NCI-H2171 (cell line): ENCODE measurements at regions not wholly inside any gene's neighbourhood (a gene's known extent, or its start where the extent isn't known, plus 50 kb on each side); places are given as distances from the start of the nearest gene placed in this dataset.

Experiments
- DNase-seq: peaks from one replicate; lab custom pipeline; 2025; lab: John Stamatoyannopoulos, UW

DNA sequence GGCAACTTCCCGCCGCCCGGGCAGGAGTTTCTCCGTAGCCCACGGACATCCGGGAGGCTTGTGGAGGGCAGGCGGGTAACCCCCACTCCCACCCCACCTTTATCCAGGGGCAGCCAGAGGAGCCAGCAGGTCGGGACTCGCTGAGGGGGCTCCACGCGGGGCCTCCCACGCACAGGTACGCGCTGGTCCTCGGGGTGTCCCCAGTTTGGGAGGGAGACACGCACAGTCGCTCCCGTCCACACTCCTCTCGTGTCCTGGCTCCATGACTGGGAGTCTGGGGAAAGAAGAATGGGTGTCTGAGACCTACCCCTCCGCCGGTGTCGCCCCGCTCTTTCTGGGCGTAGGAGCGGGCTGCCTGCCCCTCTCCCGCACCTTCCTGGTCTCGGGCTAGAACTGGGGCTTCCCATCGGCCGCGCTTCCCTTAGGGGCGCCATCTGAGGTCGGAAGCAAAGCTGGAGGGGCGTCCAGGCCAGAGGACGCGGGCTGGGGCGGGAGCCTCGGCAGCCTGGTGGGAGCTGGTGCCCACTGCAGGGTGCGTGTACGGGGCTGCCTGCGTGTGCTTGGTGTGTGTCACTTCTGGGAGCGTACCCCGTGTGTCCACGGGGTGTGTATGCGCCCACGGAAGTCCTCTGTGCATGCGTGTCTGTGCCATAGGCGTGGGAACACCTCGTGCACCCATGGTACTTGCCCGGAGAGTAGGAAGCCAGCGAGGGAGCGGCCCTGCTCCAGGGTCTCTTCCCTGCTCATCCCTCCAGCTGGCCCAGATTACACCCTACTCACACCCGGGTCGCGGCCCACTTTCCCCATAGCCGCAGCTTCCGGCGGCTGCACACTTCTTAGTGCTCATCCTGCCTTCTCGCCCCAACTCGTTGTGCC lies 73.0 kb upstream of the LEP start:
- DNase-seq: no peak

DNA sequence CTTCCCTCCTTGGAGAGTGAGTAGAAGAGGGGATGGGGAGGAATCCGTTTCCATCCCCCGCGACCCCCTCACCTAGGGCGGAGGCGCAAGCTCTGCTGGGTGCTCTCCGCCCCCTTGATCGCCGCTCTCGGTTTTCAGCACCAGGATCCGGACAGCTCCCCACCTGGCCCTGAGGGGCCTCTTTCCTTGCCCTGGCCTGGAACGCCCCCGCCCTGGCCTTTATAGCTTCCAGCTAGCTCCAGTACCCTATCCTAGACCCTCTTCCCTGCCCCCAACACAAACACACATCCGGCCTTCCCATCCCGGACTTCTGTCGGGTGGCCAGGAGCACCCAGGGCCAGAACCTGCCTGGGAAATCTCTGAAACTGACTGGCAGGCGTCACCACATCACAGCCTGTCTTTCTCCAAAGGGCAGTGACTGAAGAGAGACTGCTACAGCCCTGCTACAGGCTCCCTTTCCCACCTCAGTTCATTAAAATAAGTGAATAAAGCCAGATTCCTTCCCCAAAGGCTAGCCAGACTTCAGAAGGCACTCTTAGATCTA lies 72.3 kb upstream of the LEP start:
- DNase-seq: no peak

DNA sequence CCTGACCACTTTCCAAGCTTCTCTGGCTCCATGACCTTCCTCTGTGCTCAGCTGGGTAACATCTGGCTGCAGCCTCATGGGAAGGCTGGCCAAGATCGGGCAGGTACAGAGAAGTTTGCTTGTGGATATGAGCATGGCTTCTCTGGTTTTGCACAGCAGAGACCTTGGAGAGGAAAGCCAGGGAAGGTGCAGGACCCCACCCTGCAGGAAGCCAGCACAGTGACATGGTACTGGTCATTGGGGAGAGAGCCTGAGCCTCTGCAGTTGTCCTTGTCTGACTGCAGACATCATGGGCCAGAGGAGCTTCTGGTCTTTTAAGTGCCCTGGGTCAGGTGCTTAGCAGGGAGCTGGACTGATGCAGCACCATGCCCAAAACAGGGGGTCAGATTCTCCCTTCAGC lies 70.6 kb upstream of the LEP start:
- DNase-seq: no peak

DNA sequence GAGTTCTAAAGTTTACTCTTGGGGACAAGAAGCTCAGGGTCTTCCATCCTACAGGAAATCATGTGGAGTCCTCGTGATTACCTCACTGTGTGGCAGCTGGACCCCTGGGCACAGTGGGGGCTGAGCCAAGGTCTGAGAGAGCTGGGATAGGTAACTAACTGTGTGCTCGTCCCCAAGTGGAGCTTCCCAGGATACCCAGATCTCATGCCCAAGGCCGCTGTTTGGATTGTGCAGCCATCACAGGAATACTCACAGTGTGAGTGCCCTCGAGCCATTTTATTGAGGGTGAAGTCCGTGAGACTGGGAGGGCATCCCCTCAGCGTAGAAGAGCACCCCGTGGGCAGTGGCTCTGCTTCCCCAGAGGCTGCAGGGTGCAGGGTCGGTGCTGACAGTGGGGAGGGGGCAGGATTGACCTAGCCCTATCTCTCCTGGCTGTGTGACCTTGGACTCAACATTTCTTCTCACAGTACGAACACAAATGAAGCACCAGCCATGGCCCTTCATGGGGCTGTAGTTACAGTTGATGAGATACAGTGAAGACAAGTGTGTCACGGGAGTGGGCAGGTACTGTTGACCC lies 69.6 kb upstream of the LEP start:
- DNase-seq: no peak

DNA sequence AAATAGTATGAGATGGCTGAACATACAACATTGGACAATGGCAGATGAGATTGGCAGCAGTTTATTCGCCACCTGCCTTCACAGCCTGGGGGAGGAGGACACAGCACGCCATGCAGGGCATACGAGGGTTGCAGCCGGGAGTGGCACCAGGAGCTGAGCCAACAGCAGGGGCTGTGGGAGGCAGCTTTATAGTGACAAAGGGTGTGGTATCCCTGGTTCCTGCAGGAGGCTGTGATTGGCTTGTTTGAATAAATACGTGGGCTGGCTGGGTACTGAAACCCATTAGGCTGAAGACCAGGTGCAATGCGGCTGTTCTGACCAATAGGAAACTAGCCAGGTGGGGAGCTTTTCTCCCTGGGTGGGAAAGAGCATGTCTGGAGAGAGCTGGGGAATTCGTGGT lies 68.9 kb upstream of the LEP start:
- no peak for DNase-seq

DNA sequence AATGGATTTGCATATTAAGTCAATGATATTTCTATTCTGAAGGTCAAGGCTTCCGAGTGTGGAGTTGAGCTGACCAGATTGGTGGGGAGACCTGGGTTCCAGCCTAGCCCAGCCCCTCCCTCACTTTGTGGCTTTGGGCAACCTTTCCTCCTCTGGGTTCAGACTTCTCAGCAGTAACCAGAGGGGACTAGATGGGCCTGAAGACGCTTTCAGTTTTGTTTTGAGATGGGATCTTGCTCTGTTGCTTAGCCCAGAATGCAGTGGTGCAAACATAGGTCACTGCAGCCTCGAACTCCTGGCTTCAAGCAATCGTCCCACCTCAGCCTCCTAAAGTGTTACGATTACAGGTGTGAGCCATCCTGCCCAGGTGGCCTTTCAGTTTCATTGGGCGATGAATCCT lies 68.1 kb upstream of the LEP start:
- no peak for DNase-seq

DNA sequence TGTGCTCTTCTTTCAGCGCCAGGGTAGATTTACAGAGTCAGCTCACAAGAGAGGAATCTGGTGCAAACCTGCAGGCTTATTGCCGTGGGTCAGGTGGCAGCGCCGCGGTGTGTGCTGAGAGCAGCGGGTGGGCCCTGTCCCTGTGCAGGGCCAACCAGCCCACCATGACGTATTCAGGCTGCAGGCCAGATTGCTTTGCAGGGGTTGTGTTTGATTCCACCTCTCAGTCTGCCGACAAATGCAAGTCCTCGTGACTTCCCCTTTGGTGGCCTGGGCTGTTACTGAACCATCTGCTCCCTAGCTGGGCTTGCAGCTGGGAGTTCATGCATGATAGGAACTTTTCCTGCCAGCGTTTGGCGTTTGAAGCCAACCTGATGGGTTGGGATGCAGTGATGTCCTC lies 66.7 kb upstream of the LEP start:
- peak; percentile 79 for DNase-seq

DNA sequence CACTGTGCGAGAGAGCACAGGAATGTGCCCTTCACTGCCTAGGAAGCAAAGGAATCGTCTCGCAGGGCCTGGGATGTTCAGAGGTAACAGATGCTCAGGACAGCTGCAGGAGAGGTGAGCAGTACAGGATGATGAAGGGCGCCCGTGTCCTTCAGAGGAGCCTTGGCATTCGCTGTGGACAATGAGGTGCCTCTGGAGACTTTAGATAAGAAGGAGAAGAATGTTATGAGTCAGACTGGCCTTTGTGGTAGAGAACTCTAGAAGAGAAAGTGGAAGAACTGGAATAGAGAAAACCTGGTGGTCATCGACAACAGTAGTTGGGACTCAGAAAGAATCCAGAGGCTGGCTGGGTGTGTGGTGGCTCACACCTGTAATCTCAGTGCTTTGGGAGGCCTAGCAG lies 64.4 kb upstream of the LEP start:
- DNase-seq: no peak

DNA sequence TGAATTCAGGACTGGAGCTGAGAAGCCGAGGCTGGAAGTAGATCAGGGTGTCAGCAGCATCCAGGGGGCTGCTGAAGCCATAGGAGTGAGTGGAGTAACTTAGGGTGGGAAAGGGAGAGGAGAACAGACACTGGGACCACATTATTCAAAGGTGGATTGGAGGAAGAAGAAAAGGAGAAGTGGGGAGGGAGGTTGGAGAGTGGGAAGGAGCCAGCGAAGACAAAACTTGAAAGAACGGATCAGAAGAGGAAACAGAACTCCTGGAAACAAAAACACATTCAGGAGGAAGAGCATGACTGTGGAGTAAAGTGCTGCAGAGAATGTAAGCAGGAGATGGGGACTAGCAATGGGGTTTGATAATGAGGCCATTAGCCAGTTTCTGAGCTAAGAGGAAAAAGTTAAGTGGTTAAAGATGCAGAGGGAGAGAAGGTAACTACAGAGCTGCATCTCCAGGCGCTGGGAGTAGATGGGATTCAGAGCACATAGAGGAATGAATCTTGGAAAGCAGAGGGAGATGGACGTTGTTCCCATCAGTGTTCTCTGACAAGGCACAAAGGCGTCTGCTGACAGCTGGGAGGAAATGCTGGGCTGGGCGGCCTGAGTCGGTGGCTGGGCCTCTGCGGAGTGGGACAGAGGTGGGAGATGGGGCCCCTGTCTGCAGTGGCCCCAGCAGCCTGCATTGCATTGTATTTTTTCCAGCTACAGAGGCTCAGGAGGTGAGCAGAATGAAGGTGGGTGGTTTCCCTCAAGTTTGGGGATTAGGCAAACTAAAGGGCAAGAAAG lies 63.1 kb upstream of the LEP start:
- DNase-seq: no peak

DNA sequence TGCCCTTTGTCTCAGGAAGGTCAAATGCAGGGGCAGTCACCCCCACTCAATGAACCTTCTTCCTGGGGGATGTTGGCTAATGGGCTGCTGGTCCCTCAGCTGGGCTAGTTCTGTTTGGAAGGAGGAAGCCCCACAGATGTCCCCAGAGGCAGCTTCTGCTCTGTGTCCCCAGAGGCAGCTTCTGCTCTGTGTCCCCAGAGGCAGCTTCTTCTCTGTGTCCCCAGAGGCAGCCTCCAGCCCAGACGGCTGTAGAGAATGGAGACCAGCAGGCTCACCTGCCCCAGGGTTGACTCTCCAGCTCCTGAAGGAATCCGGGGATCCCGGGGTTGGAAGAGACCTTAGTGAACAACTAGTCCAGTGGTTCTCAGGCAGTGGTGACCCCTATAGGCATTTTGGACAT lies 62.5 kb upstream of the LEP start:
- no peak for DNase-seq

DNA sequence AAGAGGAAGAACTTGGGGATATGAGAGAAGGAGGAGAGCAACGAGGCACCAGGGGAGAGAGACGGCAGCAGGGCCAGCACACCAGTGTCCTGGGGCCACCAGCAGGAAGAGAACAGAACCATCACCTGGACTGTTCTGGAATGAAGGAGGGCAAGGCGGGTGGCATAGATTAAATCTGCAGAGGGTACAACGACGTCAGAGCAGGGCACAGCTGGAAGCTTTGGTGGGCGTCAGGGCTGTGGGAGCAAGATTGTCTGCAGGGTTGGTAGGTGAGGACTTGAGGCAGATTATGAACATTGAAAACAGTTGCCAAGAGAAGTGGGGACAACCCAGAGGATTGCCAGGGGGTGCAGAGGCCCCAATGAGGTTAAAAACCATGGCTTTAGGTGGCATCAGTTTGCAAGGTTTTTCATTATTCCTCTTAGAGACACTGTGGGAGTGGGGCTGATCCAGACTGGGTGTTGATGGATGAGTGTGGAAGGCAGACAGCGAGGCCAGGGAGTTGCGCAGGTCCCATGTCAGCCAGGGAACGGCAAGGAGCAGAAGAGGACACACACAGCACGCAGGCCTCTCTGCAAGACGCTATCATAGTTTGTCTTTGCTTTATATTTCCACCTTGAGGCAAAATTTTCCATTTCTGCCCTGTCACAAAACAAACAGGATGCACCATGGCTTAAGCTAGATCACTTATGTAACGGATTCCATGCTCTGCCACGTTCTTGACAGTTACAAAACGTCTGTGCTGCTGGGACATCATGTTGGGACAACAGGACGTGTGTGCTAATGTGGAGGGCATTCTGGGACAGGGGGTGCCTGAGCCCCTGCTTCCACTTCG lies 52.5 kb upstream of the LEP start:
- no peak for DNase-seq

DNA sequence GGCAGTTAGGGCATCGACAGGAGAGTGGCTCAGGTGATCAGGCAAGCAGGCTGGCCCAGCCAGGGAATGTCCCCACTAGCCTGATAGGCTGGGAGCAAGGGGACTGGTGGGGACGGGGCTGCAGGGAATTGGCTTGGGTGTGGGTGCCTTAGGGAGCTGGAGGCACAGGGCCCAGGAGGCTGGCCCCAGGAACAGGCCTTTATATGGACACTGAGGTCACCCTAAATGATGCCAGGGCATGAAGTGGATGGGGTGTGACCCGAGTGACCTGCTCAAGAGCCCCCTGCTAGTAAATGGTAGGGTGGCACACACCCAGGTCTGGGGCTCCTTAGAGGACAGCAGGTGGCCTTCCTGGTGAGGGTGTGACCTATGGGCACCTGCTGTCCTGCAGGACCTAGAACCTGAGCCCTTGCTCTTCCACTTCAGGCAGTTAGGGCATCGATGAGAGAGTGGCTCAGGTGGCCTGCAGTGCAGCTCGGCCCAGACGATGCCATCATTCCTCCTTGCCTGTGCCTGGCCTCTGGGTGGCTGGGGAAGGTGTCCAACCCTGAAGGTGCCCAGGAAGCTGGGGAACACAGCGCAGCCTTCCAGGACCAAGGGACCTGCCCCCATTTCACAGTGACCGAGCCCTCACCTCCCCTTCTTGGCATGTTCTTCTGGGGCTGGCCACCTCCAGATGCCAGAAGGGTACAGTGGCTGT lies 51.7 kb upstream of the LEP start:
- DNase-seq: no peak

DNA sequence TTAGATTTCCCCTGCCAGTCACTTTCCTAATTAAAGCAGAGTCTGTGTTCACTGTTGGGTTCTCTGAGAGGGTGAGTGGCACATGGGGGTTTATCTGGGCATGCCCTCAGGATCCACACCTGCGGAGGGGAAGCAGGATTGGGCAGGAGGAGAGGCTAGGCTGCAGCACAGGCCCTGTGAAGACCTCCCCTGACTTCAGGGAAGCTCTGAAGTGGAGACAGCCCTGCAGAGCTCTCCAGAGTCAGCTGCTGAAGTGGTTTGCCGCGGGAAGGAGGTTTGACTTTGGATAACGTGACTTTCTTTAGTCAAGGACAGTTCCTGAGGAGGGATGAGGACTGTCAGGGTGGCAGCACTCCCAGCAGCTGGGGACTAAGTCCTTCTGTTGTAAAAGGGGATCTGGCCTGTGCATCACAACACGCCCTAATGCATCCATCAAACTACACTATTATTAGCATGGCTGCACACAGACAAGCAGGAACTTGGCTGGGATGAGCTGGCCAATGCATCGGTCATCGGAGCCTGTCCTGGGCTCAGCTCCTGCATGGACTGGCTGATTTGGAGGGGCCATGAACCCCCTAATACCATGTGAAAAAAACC lies 50.9 kb upstream of the LEP start:
- DNase-seq: no peak

DNA sequence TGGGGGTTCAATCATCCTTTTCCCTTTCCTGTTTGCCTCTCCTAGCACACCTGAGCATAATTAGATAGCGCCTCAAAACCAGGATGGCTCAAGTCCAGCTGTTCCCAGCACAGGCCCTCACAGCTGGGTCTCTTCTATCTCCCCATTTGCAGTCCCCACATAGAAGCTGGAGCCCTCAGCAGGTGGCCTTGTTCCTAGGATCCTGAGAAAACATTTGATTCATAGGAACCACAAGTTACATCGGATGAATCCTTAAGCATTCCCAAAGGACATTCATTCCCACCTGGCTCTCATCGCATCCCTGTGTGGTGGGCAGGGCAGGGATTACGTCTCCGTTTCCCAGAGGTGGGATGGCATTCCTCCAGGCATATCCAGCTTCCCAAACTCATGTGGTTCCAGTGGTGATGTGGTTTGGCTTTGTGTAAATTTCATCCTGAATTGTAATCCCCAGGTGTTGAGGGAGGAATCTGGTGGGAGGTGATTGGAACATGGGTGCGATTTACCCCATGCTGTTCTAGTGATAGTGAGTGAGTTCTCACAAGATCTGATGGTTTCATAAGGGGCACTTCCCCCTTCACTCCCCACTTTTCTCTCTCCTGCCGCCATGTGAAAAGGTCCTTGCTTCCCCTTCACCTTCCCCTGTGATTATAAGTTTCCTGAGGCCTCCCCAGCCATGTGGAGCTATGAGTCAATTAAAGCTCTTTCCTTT lies 49.8 kb upstream of the LEP start:
- no peak for DNase-seq
